CD14-positive monocyte (primary cell): ENCODE measurements at regions not wholly inside any gene's neighbourhood (a gene's known extent, or its start where the extent isn't known, plus 50 kb on each side); places are given as distances from the start of the nearest gene placed in this dataset.

Experiments
- DNase-seq, 3 donors: peaks; one replicate each; pipeline ENCODE4 v3.0.0-alpha.2; 2011 to 2022
- H2AFZ ChIP-seq: 2 replicates; pipeline ENCODE4 v1.6.0; 2012; ENCODE audit warnings: mild to moderate bottlenecking, low read depth, low read length, inconsistent platforms; ENCODE audit not compliant: insufficient read depth, poor library complexity, severe bottlenecking
- H3K27ac ChIP-seq, 2 donors: 1 replicate in 1 of 2; 2 replicates in 1 of 2; pipeline ENCODE4 v1.5.1; 2012 to 2013; ENCODE audit warnings: low read length in 2 of 2, control low read depth in 1 of 2, inconsistent platforms in 1 of 2, low read depth in 1 of 2, mild to moderate bottlenecking in 1 of 2
- H3K27me3 ChIP-seq, 2 donors: one replicate each; pipeline versions ENCODE4 v1.6.0 to v1.6.1; 2011 to 2013; ENCODE audit warnings: low read length in 2 of 2; ENCODE audit not compliant: control insufficient read depth in 2 of 2, insufficient read depth in 2 of 2
- H3K36me3 ChIP-seq, 2 donors: replicated peaks in 1 of 2; 1 replicate in 1 of 2; 2 replicates in 1 of 2; pipeline versions ENCODE4 v1.5.1 to v1.6.1; 2012 to 2013; ENCODE audit warnings: low read length in 2 of 2, control low read depth in 1 of 2, inconsistent platforms in 1 of 2, mild to moderate bottlenecking in 1 of 2; ENCODE audit not compliant: insufficient read depth in 2 of 2, control insufficient read depth in 1 of 2
- H3K4me1 ChIP-seq, 2 donors: 1 replicate in 1 of 2; 2 replicates in 1 of 2; pipeline versions ENCODE4 v1.5.1 to v1.6.1; 2012 to 2013; ENCODE audit warnings: low read length in 2 of 2, control low read depth in 1 of 2, inconsistent platforms in 1 of 2, mild to moderate bottlenecking in 1 of 2, moderate library complexity in 1 of 2; ENCODE audit not compliant: insufficient read depth in 2 of 2, control insufficient read depth in 1 of 2
- H3K4me2 ChIP-seq: replicated peaks from 2 replicates; pipeline ENCODE3; 2012; ENCODE audit warnings: low read length, moderate library complexity, mild to moderate bottlenecking; ENCODE audit not compliant: poor library complexity, severe bottlenecking; ENCODE audit errors: extremely low read depth
- H3K4me3 ChIP-seq, 3 experiments: fragments of 200-600 bp in 1 of 3; sonication (generic) in 1 of 3; replicated peaks in 1 of 3; 1 replicate in 2 of 3; 2 replicates in 1 of 3; pipeline ENCODE4 v1.5.1; 2011 to 2013; ENCODE audit warnings: low read length in 3 of 3, mild to moderate bottlenecking in 3 of 3, control low read depth in 2 of 3, low read depth in 2 of 3, inconsistent platforms in 1 of 3, moderate library complexity in 1 of 3
- H3K79me2 ChIP-seq: 2 replicates; pipeline ENCODE4 v1.6.0; 2012; ENCODE audit warnings: mild to moderate bottlenecking, control low read depth, inconsistent platforms, low read length, moderate library complexity; ENCODE audit not compliant: insufficient read depth
- H3K9ac ChIP-seq: 2 replicates; pipeline ENCODE4 v1.6.0; 2017; ENCODE audit warnings: low read length, mild to moderate bottlenecking; ENCODE audit not compliant: insufficient read depth, poor library complexity, severe bottlenecking
- H3K9me3 ChIP-seq, 2 donors: replicated peaks in 1 of 2; 1 replicate in 1 of 2; 2 replicates in 1 of 2; pipeline versions ENCODE4 v1.5.1 to v1.6.1; 2012 to 2013; ENCODE audit warnings: low read length in 2 of 2, control low read depth in 1 of 2; ENCODE audit not compliant: control insufficient read depth in 1 of 2, insufficient read depth in 1 of 2
- H4K20me1 ChIP-seq: 2 replicates; pipeline ENCODE4 v1.6.0; 2012; ENCODE audit warnings: mild to moderate bottlenecking, low read length, control low read depth, moderate library complexity; ENCODE audit not compliant: insufficient read depth
- H3K27ac Mint-ChIP-seq, 7 donors: one replicate each; pipeline ENCODE4 v1.8.0; 2020; ENCODE audit warnings: mild to moderate bottlenecking in 7 of 7, mixed read lengths in 7 of 7, moderate library complexity in 6 of 7, inconsistent platforms in 2 of 7
- H3K27me3 Mint-ChIP-seq, 3 donors: one replicate each; pipeline ENCODE4 v1.8.0; 2021 to 2022; ENCODE audit warnings: low read depth in 3 of 3, mild to moderate bottlenecking in 3 of 3, mixed read lengths in 3 of 3, moderate library complexity in 3 of 3, inconsistent platforms in 1 of 3
- H3K36me3 Mint-ChIP-seq, 2 donors: one replicate each; pipeline ENCODE4 v1.8.0; 2020; ENCODE audit warnings: mixed read lengths in 2 of 2, inconsistent platforms in 1 of 2, mild to moderate bottlenecking in 1 of 2
- H3K4me1 Mint-ChIP-seq: one replicate; pipeline ENCODE4 v1.8.0; 2020; ENCODE audit warnings: mild to moderate bottlenecking, mixed read lengths
- H3K4me3 Mint-ChIP-seq, 2 donors: one replicate each; pipeline ENCODE4 v1.8.0; 2020; ENCODE audit warnings: mild to moderate bottlenecking in 2 of 2, mixed read lengths in 2 of 2, moderate library complexity in 1 of 2
- H3K9me3 Mint-ChIP-seq, 7 donors: one replicate each; pipeline ENCODE4 v1.8.0; 2020 to 2022; ENCODE audit warnings: mixed read lengths in 7 of 7, mild to moderate bottlenecking in 6 of 7, moderate library complexity in 6 of 7, inconsistent platforms in 2 of 7
- whole genome bisulfite sequencing: methylation state at CpG from one replicate; pipeline ENCODE4 v1.1.5; 2013; ENCODE audit warnings: missing lambda C conversion rate; ENCODE audit not compliant: insufficient coverage; 5-methylcytosine and 5-hydroxymethylcytosine counted together
- intact Hi-C, 2 donors: fragments of 100-400 bp; cut with micrococcal nuclease; formaldehyde crosslinking; loops; one replicate each; pipeline versions ENCODE4 v1.15.0 to v1.15.1; 2023
- TF ChIP-seq, protein P1 (sequence below): fragments of 200-600 bp; IDR thresholded peaks from one replicate; pipeline ENCODE4 v1.8.0; 2022; ENCODE audit warnings: antibody characterized with exemption, mild to moderate bottlenecking

DNA sequence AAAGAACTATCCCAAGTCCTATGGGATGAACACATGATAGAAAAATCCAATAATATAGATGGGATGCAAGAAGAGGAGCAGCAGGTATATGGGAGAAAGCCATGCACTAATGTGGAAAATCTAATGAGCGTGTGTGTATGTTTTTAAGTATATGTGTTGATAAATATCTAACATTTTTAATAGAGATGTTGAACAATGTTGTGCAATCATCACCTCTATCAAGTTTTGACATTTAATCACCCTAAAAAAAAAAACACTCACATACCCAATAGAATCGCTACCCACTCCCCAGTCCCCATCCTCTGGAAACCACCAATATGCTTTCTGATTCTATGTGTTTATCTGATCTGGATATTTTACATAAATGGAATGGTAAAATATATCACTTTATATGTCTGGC is 983.7 kb downstream of the SUCLG1 start:
- WGBS, result no CpG with 5 or more reads among the region's 2 CpGs
- intact Hi-C loops, result no loop called here
- Histone ChIP-seq H3K27me3 (no peaks in the 10 kb centered on the region), H3K27ac (no peak overlapping the region), H3K79me2 (no peaks in the 10 kb centered on the region), H4K20me1 (no peaks in the 10 kb centered on the region), H3K4me2 (no peak overlapping the region), H3K4me3 (no peak overlapping the region), H3K9me3 (peaks cover 0 to 3% of the 10 kb centered on the region in 2 donors), H2AFZ (no peak overlapping the region), H3K9ac (no peak overlapping the region), H3K36me3 (no peaks in the 10 kb centered on the region), H3K4me1 (no peaks in the 10 kb centered on the region)
- Mint-ChIP-seq H3K27me3 (no peaks in the 10 kb centered on the region), H3K4me1 (no peaks in the 10 kb centered on the region), H3K4me3 (no peak overlapping the region), H3K27ac (no peak overlapping the region), H3K9me3 (peaks cover 0 to 8% (median 2%) of the 10 kb centered on the region in 7 donors), H3K36me3 (no peaks in the 10 kb centered on the region)
- TF ChIP-seq, protein P1, sequence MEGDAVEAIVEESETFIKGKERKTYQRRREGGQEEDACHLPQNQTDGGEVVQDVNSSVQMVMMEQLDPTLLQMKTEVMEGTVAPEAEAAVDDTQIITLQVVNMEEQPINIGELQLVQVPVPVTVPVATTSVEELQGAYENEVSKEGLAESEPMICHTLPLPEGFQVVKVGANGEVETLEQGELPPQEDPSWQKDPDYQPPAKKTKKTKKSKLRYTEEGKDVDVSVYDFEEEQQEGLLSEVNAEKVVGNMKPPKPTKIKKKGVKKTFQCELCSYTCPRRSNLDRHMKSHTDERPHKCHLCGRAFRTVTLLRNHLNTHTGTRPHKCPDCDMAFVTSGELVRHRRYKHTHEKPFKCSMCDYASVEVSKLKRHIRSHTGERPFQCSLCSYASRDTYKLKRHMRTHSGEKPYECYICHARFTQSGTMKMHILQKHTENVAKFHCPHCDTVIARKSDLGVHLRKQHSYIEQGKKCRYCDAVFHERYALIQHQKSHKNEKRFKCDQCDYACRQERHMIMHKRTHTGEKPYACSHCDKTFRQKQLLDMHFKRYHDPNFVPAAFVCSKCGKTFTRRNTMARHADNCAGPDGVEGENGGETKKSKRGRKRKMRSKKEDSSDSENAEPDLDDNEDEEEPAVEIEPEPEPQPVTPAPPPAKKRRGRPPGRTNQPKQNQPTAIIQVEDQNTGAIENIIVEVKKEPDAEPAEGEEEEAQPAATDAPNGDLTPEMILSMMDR, result no peak
- DNase-seq, result no peak

DNA sequence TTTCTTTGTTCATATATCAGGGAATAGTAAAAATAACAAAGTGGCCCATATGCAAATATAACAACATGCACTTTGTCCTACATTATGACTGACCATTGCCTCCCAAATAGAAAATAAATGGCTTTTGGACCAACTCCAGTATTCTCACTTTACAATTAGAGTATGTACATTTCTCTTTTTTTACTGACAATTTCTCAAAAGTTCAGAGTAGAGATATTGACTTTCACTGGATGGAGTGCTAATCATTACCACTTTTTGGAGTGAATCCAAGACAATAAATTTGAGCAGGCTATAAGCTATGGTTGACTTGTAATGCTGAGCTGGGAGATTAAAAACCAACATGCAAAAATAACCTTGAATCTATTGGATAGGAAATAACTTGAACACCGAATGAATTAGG is 987.4 kb downstream of the SUCLG1 start:
- peaks cover 0 to 9% (median 2%) of the 10 kb centered on the region in 7 donors for H3K9me3 Mint-ChIP-seq
- TF ChIP-seq, protein P1, result no peak

More for the DNA sequence above, 987.4 kb downstream of the SUCLG1 start:
- Histone ChIP-seq H2AFZ (no peak overlapping the region), H3K9ac (no peak overlapping the region), H3K4me3 (no peak overlapping the region), H3K4me2 (no peak overlapping the region), H3K27ac (no peak overlapping the region), H3K36me3 (no peaks in the 10 kb centered on the region), H3K4me1 (no peaks in the 10 kb centered on the region), H3K79me2 (no peaks in the 10 kb centered on the region), H3K27me3 (no peaks in the 10 kb centered on the region), H3K9me3 (peaks cover 0 to 3% of the 10 kb centered on the region in 2 donors), H4K20me1 (no peaks in the 10 kb centered on the region)
- peaks cover 0 to 1% (median 0%) of the 10 kb centered on the region in 3 donors for H3K27me3 Mint-ChIP-seq
- no peaks in the 10 kb centered on the region for H3K4me1 Mint-ChIP-seq
- intact Hi-C loops, result no loop called here
- no peaks in the 10 kb centered on the region for H3K36me3 Mint-ChIP-seq
- no peak overlapping the region for H3K27ac Mint-ChIP-seq
- H3K4me3 Mint-ChIP-seq, result no peak overlapping the region
- DNase-seq, result no peak
- WGBS, result no CpG with 5 or more reads among the region's 1 CpG
